Renal pelvis (tissue), 1 donor: ENCODE measurements at regions not wholly inside any gene's neighbourhood (a gene's known extent, or its start where the extent isn't known, plus 50 kb on each side); places are given as distances from the start of the nearest gene placed in this dataset.
A peak's percentile ranks its signal among the peaks of the same experiment; 100 is the strongest.
"Not testable (repeated sequence)": the region's sequence is repeated elsewhere in the genome, so short reads cannot be mapped to it uniquely, and the experiment has no call there.

Experiments used
- DNase-seq: peaks from one replicate; pipeline ENCODE4 v3.0.0-alpha.2; 2013

DNA sequence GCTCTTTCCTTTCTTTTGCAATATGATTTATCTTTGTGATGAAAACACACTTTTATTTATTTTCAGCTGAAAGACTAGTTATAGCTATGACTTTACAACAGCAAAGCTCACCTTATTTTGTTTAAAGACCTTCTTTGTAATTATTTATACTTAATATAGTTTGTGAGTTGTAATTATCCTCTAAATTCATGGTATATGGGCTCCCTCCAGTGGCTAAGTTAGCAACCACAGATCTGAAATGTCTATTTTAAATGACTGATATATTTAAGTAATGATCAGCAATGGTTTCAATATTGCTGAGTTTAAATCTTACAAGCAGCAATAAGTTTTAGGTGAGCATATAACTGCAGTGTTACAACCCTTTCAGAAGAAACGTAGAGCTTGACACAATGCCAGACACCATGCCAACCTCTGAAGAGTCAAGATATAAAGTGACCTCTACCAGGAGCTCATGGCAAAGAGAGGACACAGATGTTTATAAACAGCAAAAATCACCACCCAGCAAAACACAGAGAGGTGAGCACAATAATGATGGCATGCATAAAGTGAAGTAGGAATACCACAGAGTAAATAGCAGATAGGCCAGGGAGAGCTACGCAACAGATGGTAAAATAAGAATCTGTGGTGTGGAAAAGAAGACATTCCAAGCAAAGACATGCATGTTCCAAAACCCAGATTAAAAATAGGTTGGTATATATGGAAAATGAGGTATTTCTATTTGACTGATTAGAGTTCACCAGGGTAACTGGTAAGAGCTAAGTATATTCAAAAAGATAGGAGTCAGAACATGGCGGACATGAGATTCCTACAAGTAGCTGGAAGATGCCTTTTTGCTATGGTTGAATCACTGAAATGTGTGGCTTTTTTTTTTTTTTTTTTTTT, 143.7 kb upstream of the ZNF385D start:
- no peak for DNase-seq

DNA sequence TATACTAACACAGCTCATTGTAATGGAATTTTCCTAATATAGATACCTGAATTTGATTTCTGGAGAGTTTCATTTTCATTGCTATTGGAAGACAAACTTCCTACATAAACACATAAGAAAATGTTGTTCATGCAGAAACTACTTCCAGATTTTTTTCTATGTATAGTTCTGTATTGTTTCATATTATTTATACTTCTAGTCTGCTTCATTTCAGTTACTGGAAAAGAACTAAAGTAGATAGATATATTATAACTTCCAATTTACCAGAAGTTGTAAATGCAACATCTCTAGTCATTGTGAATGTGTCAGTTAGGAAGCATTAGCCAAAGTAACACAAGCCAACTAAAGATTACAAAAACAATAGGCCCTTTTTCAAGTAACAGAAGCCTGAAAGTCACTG, 147.3 kb upstream of the ZNF385D start:
- DNase-seq: no peak

GRCh38 chr3:21901484-21901883, 150.5 kb upstream of the ZNF385D start:
- DNase-seq: no peak

DNA sequence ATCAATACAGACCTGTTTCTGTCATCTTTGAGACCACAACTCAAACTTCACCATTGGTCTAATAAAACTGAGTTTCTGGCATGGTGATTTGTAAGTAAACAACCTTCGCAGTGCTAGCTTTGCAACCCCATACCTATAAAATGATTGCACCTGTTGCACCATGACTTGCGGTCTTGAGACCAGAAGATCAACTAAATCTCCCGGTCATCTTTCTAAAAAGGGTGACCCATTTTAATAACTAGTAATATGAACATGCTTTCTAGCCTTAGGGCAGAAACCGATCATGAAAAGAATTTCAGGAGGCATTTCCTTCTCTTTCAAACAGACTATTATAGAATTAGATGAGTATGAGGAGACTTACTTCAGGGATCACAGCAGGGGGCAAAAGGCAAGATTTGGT, 151.9 kb upstream of the ZNF385D start:
- DNase-seq: no peak

- DNase-seq: no peak
These were observed 158.1 kb upstream of the ZNF385D start for GRCh38 chr3:21909096-21909495.

DNA sequence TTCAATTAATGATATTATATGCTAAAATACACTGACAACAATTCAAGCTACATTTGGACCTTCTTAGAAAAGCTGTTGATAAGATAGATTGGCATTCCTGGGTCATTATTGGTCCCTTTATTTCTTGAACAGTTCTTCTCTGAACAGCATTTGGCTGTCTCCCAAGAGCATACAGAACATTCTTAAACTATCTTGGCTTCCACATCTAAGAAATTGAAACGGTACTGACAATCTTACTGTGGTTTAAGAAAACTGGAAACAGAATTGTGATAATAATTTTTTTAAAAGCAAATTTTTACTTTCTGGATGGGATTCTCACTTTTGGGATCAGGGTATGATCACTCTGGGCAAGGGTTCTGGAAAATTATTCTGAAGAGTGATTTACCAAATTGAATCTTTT, 161.7 kb upstream of the ZNF385D start:
- no peak for DNase-seq

DNA sequence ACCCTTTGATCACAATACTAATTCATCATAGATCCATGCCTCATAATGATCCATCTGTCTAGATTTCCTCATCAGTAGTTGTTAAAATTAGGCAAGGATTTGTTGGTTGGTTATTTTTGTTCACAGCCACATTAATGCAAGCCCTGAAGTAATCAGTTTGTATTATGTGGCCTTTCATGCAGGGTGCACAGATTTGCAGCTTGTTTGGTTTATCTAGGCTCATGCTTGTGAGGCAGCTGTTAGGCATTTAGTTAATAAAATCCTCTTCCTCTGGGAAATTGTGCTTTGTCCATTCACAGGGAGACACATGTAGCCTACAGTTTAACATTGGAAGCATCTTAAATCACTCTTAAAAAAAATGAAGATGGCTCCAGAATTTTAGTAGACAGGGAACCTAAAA, 162.8 kb upstream of the ZNF385D start:
- no peak for DNase-seq

GRCh38 chr3:21914451-21914850, 163.4 kb upstream of the ZNF385D start:
- DNase-seq: no peak

DNA sequence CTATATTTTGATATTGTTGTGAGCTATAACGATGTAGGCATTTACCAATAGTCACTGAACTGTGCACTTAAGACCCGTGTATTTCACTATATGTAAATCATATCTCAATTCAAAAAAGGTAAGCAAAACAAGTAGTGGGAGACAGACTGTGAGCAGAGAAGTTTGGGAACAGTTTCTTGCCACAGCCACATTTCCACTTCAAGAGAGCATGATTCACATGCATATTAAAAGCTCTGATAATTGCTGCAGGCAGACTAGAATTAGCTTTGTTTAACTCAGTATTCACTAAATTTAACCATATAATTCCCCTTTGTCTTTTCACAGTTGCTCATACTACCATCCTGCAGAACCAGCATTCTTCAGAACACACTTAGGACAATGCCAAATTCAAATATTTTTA, 168.4 kb upstream of the ZNF385D start:
- DNase-seq: no peak

DNA sequence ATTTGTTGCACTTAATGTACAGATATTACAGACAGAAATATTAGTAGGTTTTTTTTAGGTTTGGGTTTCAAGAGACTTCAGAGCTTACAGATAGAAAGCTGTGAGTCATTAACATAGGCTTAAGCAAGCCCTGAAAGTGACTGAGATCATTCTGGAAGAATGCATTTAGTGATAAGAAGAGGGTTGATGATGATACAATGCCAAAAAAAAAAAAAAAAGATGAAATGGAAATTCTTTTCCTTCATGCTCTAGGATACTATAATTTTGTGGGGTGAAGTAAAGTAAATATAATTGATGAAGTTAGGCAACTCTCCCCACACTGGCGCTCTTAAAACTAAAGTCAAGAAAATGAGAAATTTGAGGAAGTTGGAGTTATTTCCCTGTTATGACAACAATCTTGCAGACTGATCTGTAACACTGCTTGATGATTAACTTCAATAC, 169.4 kb upstream of the ZNF385D start:
- DNase-seq: no peak

DNA sequence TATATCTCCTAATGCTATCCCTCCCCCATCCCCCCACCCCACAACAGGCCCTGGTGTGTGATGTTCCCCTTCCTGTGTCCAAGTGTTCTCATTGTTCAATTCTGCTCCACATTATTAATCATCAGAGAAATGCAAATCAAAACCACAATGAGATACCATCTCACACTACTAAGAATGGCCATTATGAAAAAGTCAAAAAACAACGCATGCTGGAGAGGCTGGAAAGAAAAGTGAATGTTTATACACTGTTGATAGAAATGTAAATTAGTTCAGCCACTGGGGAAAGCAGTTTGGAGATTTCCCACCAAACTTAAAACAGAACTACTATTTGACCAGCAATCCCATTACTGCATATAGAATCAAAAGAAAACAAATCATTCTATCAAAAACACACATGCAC, 172.1 kb upstream of the ZNF385D start:
- not testable (repeated sequence) for DNase-seq

DNA sequence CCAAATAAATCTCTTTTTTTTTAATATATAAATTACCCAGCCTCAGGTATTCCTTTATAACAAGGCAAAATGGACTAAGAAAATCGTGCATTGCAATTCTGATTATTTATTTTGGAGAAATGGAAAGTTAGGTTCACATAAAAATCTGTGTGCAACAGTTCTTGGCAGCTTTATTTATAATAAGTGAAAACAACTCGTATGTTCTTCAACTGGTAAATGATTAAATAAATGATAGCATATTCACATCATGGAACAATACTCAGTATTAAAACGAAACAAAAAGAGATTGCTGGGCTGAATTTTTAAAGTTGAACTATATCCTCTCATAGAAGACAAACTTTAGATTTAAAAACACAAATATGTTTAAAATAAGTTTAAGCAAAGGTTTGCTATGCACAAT, 176.3 kb upstream of the ZNF385D start:
- DNase-seq: no peak

- DNase-seq: no peak
These were observed 183.6 kb upstream of the ZNF385D start for GRCh38 chr3:21934591-21934990.

DNA sequence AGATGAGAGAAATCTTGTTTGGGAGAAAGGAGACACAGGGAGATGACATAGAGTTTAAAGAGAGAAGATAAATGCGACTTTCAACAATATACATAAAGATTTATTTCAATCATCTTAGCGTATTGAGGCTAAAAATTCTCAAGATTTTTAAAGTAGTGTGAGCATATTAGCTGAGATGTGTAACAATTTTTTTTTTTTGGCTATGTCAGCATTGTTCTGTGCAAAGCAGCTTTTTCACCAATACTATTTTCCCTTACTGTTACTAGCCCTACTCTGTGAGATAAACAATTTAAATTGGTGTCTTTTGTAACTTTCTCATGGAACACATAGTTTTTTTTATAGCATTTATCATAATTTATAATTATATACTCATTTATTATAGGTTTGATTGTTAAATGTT, 185.2 kb upstream of the ZNF385D start:
- no peak for DNase-seq

DNA sequence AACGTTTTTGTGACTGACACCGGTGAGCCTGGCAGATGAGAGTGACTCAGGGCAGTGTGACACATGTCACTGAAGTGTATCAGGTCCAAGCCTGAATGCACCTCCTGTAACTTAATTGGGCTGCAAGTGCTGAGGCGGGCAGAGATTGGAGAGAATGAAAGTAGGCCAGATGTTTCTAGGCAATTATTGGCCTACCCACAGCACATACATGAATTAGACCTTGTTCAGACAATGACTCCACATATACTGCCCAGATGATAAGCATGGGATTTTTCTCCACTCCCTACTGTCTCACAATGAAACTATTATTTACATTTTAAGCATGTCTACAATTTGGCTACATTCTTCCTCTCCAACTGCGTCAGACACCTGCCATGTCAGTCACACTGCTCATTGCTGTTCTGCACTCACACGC, 187.3 kb upstream of the ZNF385D start:
- no peak for DNase-seq

GRCh38 chr3:21942328-21942727, 191.3 kb upstream of the ZNF385D start:
- DNase-seq: no peak

DNA sequence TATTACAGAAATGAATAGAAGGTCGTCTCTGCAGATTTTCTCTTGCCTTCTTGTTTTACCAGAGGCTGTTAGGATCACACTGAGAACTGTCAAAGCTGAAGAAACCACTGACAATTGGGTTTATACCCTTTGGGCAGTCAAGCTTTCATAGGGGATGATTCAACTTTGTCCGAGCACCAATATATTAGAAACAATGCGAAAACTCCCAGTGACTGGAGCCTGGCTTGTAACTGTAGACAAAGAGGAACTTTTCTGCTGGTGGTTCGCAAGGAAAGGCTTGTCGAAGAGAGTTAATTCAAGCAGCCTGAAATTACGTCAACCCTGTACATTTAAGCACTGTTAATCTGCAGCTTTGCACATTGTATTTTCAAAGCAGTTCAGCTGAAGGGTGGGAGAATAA, 193.2 kb upstream of the ZNF385D start:
- DNase-seq: no peak

- DNase-seq: peak; percentile 20
These were observed 201.8 kb upstream of the ZNF385D start for GRCh38 chr3:21952856-21953255.

DNA sequence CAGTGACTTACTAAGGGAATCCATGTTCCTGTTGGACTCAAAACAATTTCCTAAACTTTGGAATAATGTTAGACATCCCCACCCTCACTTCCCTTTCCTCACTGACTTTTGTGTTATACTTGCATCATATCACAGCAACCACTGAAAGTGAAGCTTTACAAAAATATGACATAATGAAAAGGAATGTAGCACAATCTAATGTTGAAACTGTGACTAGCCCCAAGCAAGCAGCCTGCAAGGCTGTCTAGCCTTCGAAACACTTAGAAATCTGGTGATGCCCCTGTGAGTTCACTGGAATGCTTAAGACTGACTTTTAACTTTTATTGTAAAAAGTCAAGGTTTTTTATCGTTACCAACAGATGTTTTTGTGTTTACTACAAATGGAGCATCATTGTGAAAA, 203.7 kb upstream of the ZNF385D start:
- DNase-seq: no peak

GRCh38 chr3:21955406-21955805, 204.4 kb upstream of the ZNF385D start:
- DNase-seq: no peak

GRCh38 chr3:21960033-21960432, 209.0 kb upstream of the ZNF385D start:
- DNase-seq: no peak

DNA sequence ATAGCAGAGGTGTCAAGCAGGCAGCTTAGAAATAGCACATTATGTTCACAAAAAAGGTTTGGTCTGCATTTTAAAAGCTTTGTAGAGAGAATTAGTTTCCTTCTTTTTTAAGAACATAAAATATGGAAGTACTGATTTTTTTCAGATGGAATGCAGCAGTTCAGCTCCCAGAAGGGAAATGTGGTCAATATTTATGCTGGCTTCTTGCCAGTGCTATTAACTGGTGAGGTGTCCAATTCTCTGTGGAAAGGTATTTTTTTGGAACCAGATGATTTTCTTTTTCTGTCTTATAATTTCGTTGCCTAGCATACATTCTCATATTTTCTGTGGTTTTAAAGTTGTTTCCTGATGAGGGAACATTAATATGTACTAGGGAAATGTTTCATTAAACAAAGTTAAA, 211.4 kb upstream of the ZNF385D start:
- no peak for DNase-seq

- DNase-seq: not testable (repeated sequence)
These were observed 215.4 kb upstream of the ZNF385D start for GRCh38 chr3:21966457-21966856.

DNA sequence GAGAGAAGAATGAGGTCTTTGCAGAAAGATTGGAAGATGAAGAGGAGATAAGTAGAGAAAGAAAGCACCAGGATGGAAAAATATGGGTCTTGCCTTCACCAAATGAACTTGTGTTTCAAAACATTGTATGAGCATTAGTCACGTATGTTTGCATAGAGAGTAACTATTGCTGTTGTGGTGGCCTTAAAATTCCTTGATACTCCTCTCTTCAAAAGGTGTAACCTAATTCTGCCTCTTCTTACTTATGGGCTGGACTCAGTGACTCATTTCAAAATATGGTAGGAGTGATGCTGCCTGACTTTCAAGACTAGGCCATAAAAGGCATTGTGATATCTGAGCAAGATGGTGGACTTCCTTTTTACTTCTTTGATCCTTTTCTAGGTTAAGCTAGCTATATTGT, 228.7 kb upstream of the ZNF385D start:
- no peak for DNase-seq
